ENCODE measurements at regions not wholly inside any gene's neighbourhood (a gene's known extent, or its start where the extent isn't known, plus 50 kb on each side); places are given as distances from the start of the nearest gene placed in this dataset.

DNA sequence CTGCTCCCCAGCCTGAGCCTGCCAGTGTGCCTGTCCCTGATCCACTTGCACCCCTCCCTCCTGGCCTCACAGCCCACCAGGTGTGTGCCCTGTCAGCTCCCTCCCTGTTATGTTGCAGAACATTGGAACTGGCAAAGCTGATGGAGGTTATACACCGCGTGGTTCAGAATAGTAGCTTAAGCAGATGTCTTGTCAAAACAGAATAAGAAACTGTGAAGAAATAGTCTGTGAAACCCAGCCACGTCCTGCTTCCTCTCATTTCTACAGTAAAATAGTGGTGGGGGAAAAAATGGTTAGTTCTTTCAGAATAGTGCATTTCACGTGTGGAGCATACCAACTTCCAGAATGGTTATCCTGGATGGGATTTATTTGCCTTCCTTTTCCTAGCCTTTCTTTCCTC lies 161.2 kb upstream of the NAV2 start:
- no peak overlapping the region for H3K9ac ChIP-seq (replicated peaks in 1 of 4; ENCODE audit: extremely low read depth in 1 of 4, low read depth in 3 of 4, low read length in 3 of 4)
- no peak overlapping the region for H3K56ac ChIP-seq (replicated peaks; ENCODE audit: insufficient read length, low read depth, low read length)
- H2AK5ac ChIP-seq (ENCODE audit: low read depth, low read length) = no peak overlapping the region
- peaks cover 0 to 4% (median 0%) of the 10 kb centered on the region in 4 experiments; a peak in 3 of 7 replicates for H3K4me1 ChIP-seq (replicated peaks in 1 of 4; ENCODE audit: control insufficient read depth in 3 of 4, insufficient read depth in 4 of 4, low read length in 3 of 4)
- H3K79me1 ChIP-seq (ENCODE audit: low read depth, low read length) = no peaks in the 10 kb centered on the region; the same call in 1 of the 2 replicates
- H3K4me2 ChIP-seq (ENCODE audit: insufficient read depth in 1 of 2, low read depth in 2 of 2, low read length in 2 of 2) = no peak overlapping the region
- H3K79me2 ChIP-seq (ENCODE audit: control insufficient read depth in 1 of 2, insufficient read depth in 2 of 2, low read length in 2 of 2) = no peaks in the 10 kb centered on the region
- no peaks in the 10 kb centered on the region for H3K9me3 ChIP-seq (ENCODE audit: insufficient read depth in 2 of 2, low read depth in 1 of 2, low read length in 1 of 2)
- H2BK5ac ChIP-seq (ENCODE audit: low read depth, low read length) = no peak overlapping the region
- no peak for DNase-seq (ENCODE audit: low read depth in 1 of 2, low spot score in 2 of 2)
- H2BK120ac ChIP-seq (replicated peaks; ENCODE audit: low read depth, low read length) = no peak overlapping the region
- no peak overlapping the region for H2BK12ac ChIP-seq (ENCODE audit: low read depth, low read length)
- no peak for TF ChIP-seq NRF1 (IDR thresholded peaks at IDR 0.05; ENCODE audit: low read depth, low read length)
- TF ChIP-seq HDAC6 (IDR thresholded peaks at IDR 0.05; ENCODE audit: low read depth, low read length) = no peak
- no peak for TF ChIP-seq KDM4A (IDR thresholded peaks at IDR 0.05; ENCODE audit: low read depth, low read length, severe bottlenecking)
- no peak for TF ChIP-seq RBBP5 (IDR thresholded peaks at IDR 0.05; ENCODE audit: borderline replicate concordance, low read depth, low read length)
- TF ChIP-seq CBX5 (IDR thresholded peaks at IDR 0.05; ENCODE audit: low read depth, low read length) = no peak
- TF ChIP-seq GTF2F1 (IDR thresholded peaks at IDR 0.05; ENCODE audit: borderline replicate concordance, low read depth, low read length) = no peak
- TF ChIP-seq RXRA (IDR thresholded peaks at IDR 0.05; ENCODE audit: insufficient read depth, low read depth, low read length) = no peak
- no peak for TF ChIP-seq SP2 (IDR thresholded peaks at IDR 0.05; ENCODE audit: low read length)
- no peak overlapping the region for H3K4me3 ChIP-seq (ENCODE audit: extremely low read depth in 1 of 4, insufficient read depth in 2 of 4, low read depth in 3 of 4, low read length in 4 of 4)
- no peaks in the 10 kb centered on the region for H3K36me3 ChIP-seq (ENCODE audit: control insufficient read depth in 2 of 4, insufficient read depth in 4 of 4, low read length in 3 of 4)
- WGBS, 2 experiments (ENCODE audit: extremely low coverage in 1 of 2, insufficient coverage in 1 of 2, insufficient read length in 1 of 2, insufficient replicate concordance in 2 of 2, low coverage in 1 of 2, low lambda C conversion rate in 2 of 2, missing lambda C conversion rate in 1 of 2) = 87% methylated on average over 4 of the region's 4 CpGs; no CpG with 5 or more reads in 1 of the 2 experiments
- H3K4ac ChIP-seq (replicated peaks; ENCODE audit: insufficient read length, low read depth, low read length) = no peak overlapping the region
- H2BK20ac ChIP-seq (ENCODE audit: low read length) = no peak overlapping the region
- POLR2A ChIA-PET (ENCODE audit: partially characterized antibody) = no interaction called here
- H3K23ac ChIP-seq (ENCODE audit: insufficient read length) = no peak overlapping the region
- H3K23me2 ChIP-seq (ENCODE audit: low read depth, low read length) = no peaks in the 10 kb centered on the region; the same call in 1 of the 2 replicates
- no peak overlapping the region for H2BK15ac ChIP-seq (ENCODE audit: low read length)
- no peak overlapping the region for H2AFZ ChIP-seq (ENCODE audit: low read length)
- no peak overlapping the region for H3K18ac ChIP-seq (ENCODE audit: extremely low read depth, low read length)
- H4K91ac ChIP-seq (replicated peaks; ENCODE audit: insufficient read length, low read length) = no peak overlapping the region
- FAIRE-seq = no peak
- H4K20me1 ChIP-seq (replicated peaks in 1 of 2; ENCODE audit: control insufficient read depth in 1 of 2, insufficient read depth in 2 of 2, low read length in 2 of 2) = no peaks in the 10 kb centered on the region
- H4K5ac ChIP-seq (ENCODE audit: insufficient read length, low read depth, low read length) = no peak overlapping the region
- CTCF ChIA-PET (ENCODE audit: partially characterized antibody) = interaction anchor here (1.0 to 7.8 kb wide), 14 partner anchors 8 to 481 kb away, joined by 3 to 65 read pairs (median 7); no protein-coding TSS in a partner anchor
- H3K14ac ChIP-seq (ENCODE audit: insufficient read length) = no peak overlapping the region
- no peak overlapping the region for H3K27ac ChIP-seq (ENCODE audit: low read depth, low read length)
- H4K8ac ChIP-seq (ENCODE audit: extremely low read depth, insufficient read depth, low read length) = no peak overlapping the region
- H3K27me3 ChIP-seq (replicated peaks in 1 of 4; ENCODE audit: control insufficient read depth in 3 of 4, extremely low read depth in 1 of 4, insufficient read depth in 3 of 4, low read length in 3 of 4) = no peaks in the 10 kb centered on the region
